ENCODE measurements at regions not wholly inside any gene's neighbourhood (a gene's known extent, or its start where the extent isn't known, plus 50 kb on each side); places are given as distances from the start of the nearest gene placed in this dataset.

DNA sequence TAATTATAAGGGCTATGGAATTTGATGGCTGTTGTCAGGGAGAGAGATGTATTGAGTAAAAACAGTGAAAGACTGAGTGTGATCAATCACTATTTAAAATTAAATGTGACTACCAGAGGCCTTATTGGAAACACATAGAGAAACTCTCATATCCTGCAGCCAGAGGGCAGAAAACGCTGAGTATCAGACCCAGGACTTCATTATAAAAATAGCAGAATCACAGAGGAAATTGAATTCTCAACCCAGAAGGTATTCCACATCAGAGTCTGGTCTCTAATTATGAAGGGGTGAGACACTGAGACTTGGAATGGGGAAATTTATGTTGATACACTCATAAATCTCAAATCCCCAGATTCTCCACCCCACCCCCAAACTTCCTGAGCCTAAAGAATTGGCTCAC, 69.5 kb upstream of the IL6 start:
- DNase-seq (ENCODE audit: low spot score), result no peak

DNA sequence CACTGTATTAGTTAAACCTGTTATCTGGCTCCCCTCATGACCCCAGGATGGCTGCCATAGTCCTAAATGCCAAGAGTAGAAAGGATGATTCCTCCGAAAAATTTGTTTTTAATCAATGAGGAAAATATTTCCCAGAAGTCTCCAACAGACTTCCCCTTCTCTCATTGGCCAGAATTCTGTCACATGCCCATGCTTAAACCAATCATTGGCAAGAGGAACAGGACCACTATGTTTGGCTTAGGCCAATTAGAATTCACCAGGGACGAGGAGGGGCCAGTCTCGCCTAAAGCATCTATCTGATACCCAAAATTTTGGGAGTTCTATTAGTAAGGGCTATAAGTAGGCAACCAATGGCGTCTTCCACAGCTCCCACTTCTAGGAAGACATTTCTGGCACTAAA, 71.2 kb upstream of the IL6 start:
- DNase-seq (ENCODE audit: low spot score), result no peak

- DNase-seq (ENCODE audit: low spot score), result no peak
These were observed 72.2 kb upstream of the IL6 start for GRCh38 chr7:22654831-22655230.

GRCh38 chr7:22653951-22654350, 73.0 kb upstream of the IL6 start:
- no peak for DNase-seq (ENCODE audit: low spot score)

GRCh38 chr7:22651534-22652243, 75.3 kb upstream of the IL6 start:
- no peak for DNase-seq (ENCODE audit: low spot score)

GRCh38 chr7:22651036-22651435, 76.0 kb upstream of the IL6 start:
- no peak for DNase-seq (ENCODE audit: low spot score)

- DNase-seq (ENCODE audit: low spot score), result no peak
These were observed 77.3 kb upstream of the IL6 start for GRCh38 chr7:22649686-22650085.

DNA sequence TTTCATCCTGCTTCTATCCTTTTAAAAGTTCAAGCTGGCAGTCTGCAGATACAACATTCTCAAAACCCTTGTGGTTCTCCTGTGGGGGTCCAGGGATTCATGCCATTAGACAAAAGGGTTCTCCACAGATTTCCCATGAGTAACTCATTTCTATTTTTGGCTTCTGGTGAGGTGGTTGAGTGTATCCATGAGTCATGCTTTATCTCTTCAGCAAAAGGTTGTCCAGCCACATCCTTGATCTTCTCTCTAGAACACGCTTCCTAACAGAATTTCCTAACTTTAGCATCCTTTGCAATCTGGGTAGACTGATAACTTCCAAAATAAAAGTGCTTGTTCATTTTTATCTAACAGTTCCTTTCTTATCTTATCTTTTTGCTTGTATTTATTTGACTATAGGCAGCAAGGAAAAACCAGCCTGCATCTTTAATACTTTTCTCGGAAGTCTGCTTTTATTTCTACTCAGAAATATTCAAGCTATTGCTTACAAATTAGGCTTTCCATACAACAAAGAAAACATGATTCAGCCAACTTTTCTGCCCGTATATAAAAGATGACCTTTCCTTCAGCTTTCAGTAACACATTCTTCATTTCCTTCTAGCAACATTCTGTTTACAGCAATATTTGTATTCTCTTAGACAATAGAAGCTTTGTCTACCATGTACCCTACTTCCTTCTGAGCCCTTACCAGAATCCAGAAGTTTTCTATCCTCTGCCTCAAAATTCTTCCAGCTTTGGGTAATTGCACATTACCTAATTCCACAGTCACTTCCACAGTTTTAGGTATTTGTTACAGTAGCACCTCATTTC, 79.3 kb upstream of the IL6 start:
- DNase-seq (ENCODE audit: low spot score), result no peak

DNA sequence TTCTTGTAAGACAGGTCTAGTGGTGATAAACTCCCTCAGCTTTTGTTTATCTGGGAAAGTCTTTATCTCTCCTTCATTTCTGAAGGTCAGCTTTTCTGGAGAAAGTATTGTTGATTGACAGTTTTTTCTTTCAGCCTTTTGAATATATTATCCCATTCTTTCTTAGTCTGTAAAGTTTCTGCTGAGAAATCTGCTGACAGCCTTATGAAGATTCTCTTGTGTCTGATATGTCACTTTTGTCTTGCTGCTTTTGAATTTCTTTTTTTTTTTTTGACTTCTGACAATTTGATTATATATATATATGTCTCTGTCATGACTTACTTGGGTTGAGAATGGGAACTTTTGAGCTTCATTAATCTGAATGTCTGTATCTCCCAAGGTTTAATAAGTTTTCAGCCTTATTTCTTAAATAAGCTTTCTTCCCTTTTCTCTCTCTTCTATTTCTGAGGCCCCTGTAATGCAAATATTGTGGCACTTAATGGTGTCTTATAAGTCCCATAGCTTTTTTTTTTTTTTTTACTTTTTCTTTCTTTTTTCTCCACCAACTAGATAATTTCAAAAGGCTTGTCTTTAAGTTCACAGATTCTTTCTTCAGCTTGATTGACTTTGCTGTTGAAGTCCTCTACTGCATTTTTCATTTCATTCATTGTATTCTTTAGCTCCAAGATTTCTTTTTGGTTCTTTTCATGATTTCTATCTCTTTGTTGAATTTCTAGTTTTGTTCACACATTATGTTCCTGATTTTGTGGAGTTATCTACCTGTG, 81.4 kb upstream of the IL6 start:
- no peak for DNase-seq (ENCODE audit: low spot score)

DNA sequence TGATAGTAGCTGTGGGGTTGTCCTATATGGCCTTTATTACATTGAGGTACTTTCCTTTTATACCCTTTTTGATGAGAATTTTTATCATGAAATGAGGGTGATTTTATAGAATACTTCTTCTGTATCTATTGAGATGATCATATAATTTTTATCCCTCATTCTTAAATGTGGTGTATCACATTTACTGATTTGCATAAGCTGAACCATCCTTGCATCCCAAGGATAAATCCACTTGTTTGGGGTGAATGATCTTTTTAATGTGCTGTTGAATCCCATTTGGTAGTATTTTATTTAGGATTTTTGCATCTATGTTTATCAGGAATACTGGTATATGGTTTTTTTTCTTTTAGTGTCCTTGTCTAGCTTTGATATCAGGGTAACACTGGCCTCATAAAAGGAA, 84.5 kb upstream of the IL6 start:
- no peak for DNase-seq (ENCODE audit: low spot score)

DNA sequence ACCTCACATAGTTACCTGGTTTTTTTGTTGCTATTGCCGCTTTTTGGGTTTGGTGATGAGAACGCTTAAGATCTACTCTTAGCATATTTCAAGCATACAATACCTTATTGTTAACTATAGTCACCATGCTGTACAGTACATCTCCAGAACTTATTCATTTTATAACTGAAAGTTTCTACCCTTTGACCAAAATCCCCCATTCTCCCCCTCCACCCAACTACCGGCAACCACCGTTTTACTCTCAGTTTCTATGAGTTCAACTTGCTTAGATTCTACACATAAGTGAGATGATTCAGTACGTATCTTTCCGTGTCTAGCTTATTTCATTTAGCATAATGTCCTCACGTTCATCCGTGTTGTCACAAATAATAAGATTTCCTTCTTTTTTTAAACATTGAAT, 86.7 kb upstream of the IL6 start:
- no peak for DNase-seq (ENCODE audit: low spot score)

GRCh38 chr7:22639396-22639795, 87.6 kb upstream of the IL6 start:
- no peak for DNase-seq (ENCODE audit: low spot score)

- no peak for DNase-seq (ENCODE audit: low spot score)
These were observed 91.7 kb upstream of the IL6 start for GRCh38 chr7:22635349-22635748.

GRCh38 chr7:22633954-22634474, 93.0 kb upstream of the IL6 start:
- no peak for DNase-seq (ENCODE audit: low spot score)

DNA sequence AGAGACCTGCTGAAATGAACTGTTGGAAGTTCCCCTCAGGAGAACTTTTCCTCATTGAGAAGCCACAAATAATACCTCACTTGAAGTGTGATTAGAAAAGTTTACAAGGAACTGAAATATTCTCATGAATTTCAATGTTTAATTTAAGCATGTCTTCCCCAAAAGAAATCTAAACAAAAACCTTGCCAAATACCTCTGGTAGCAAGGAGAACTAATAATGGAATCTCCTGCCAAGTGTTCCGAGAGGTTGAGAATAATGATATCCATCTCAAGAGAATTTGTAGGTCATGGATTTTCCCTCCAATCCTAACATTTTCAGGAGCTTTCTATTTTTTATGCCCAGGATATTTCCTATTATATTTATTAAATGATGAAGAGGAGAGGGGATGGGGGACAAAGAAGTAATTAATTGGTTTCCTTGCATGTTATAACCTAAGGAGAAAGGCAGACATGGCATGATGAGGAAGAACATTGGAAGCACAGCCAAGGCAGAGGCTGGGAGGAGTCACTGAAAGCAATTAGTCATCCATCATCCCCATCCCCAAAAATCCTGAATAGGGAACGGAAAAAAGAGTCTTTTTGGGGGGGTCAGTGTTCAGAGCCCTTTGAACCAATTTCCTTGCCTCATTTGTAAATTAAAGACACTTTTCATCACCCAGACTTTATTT, 93.6 kb upstream of the IL6 start:
- no peak for DNase-seq (ENCODE audit: low spot score)

- DNase-seq (ENCODE audit: low spot score), result no peak
These were observed 94.3 kb upstream of the IL6 start for GRCh38 chr7:22632674-22633073.

GRCh38 chr7:22631730-22632129, 95.3 kb upstream of the IL6 start:
- DNase-seq (ENCODE audit: low spot score), result no peak

DNA sequence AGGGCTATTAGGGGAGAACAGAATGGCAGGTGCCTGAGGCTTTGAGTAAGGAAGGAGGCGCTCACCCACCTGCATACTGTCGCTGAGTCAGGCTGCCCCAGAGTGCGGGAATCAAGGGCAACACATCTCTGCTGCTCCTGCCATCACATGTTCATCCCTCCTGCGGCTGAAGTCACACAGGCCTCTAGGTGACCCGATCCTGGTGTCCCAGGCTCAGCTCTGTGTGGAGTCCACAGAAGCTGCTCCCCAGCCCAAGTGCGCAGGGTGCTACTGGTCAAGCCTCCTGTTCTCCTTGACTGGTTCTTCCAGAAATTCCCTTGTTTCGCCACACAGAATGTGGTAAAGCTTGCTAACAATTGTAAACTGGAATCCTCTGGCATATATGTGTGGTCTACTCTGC, 96.9 kb upstream of the IL6 start:
- DNase-seq (ENCODE audit: low spot score), result no peak

GRCh38 chr7:22629056-22629455, 97.9 kb upstream of the IL6 start:
- no peak for DNase-seq (ENCODE audit: low spot score)

DNA sequence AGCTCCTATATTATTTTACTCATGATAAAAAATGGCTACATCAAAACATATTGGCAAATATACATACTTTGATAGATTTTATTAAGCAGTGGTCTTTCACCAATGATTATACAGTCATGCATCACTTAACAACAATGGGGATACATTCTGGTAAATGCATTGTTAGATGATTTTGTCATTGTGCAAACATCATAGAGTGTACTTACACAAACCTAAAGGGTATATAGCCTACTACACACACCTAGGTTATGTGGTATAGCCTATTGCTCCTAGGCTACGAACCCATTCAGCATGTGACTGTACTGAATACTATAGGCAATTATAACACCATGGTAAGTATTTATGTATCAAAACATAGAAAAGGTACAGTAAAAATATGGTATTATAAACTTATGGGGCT, 98.9 kb upstream of the IL6 start:
- no peak for DNase-seq (ENCODE audit: low spot score)

- no peak for DNase-seq (ENCODE audit: low spot score)
These were observed 99.9 kb upstream of the IL6 start for GRCh38 chr7:22627136-22627535.

- DNase-seq (ENCODE audit: low spot score), result no peak
These were observed 101.7 kb upstream of the IL6 start for GRCh38 chr7:22625251-22625650.

All from SK-N-DZ (cell line).